Prostate gland (tissue), 2 donors: ENCODE measurements at regions not wholly inside any gene's neighbourhood (a gene's known extent, or its start where the extent isn't known, plus 50 kb on each side); places are given as distances from the start of the nearest gene placed in this dataset.

Source experiments
- CTCF ChIP-seq, 4 experiments: fragments of 200-600 bp in 2 of 4; fragments of 450-650 bp in 2 of 4; sonication (generic) in 2 of 4; IDR thresholded peaks; 1 replicate in 3 of 4; 2 replicates in 1 of 4; pipeline ENCODE4 v1.5.1; 2016 to 2019; ENCODE audit warnings: antibody characterized with exemption in 4 of 4, mild to moderate bottlenecking in 2 of 4, moderate library complexity in 2 of 4
- POLR2A ChIP-seq: fragments of 450-650 bp; IDR thresholded peaks from one replicate; pipeline ENCODE4 v1.6.1; 2016; ENCODE audit warnings: antibody characterized with exemption, mild to moderate bottlenecking
- POLR2AphosphoS5 ChIP-seq: sonication (generic); formaldehyde crosslinking; IDR thresholded peaks from one replicate; pipeline ENCODE4 v1.6.1; 2017; ENCODE audit warnings: antibody characterized with exemption

GRCh38 chr22:49181431-49181830 lies 646.2 kb downstream of the BRD1 start:
- no peak for TF ChIP-seq CTCF (IDR thresholded peaks at IDR 0.05)
- no peak for TF ChIP-seq POLR2A
- TF ChIP-seq POLR2AphosphoS5, result no peak
